ENCODE measurements at regions not wholly inside any gene's neighbourhood (a gene's known extent, or its start where the extent isn't known, plus 50 kb on each side); places are given as distances from the start of the nearest gene placed in this dataset.

GRCh38 chr14:82830596-82830995, 1296.9 kb upstream of the SEL1L start:
- H3K27ac ChIP-seq: no peak overlapping the region
- H3K9me2 ChIP-seq (replicated peaks; ENCODE audit: insufficient read depth): no peaks in the 10 kb centered on the region
- no peaks in the 10 kb centered on the region for H3K9me3 ChIP-seq (ENCODE audit: low read depth)
- DNase-seq (ENCODE audit: low spot score): no peak
- H4K20me1 ChIP-seq (ENCODE audit: insufficient read depth, poor library complexity, severe bottlenecking): no peaks in the 10 kb centered on the region
- WGBS (ENCODE audit: low lambda C conversion rate, missing lambda C conversion rate): 90% methylated on average over 4 of the region's 4 CpGs
- no peak for TF ChIP-seq CTCF (IDR thresholded peaks at IDR 0.05; ENCODE audit: poor library complexity)
- TF ChIP-seq EZH2 (IDR thresholded peaks at IDR 0.05; ENCODE audit: borderline replicate concordance): no peak
- TF ChIP-seq EZH2phosphoT487 (IDR thresholded peaks at IDR 0.05; ENCODE audit: low read depth, severe bottlenecking, unreplicated experiment): no peak
- H3K4me3 ChIP-seq: no peak overlapping the region
- H3K4me1 ChIP-seq (ENCODE audit: insufficient read depth): no peaks in the 10 kb centered on the region
- no peaks in the 10 kb centered on the region for H3K36me3 ChIP-seq (replicated peaks; ENCODE audit: insufficient read depth, low read depth)
- H3K27me3 ChIP-seq: no peaks in the 10 kb centered on the region
- H3K4me2 ChIP-seq: no peak overlapping the region
- no peaks in the 10 kb centered on the region for H3K79me2 ChIP-seq
- H2AFZ ChIP-seq: no peak overlapping the region

DNA sequence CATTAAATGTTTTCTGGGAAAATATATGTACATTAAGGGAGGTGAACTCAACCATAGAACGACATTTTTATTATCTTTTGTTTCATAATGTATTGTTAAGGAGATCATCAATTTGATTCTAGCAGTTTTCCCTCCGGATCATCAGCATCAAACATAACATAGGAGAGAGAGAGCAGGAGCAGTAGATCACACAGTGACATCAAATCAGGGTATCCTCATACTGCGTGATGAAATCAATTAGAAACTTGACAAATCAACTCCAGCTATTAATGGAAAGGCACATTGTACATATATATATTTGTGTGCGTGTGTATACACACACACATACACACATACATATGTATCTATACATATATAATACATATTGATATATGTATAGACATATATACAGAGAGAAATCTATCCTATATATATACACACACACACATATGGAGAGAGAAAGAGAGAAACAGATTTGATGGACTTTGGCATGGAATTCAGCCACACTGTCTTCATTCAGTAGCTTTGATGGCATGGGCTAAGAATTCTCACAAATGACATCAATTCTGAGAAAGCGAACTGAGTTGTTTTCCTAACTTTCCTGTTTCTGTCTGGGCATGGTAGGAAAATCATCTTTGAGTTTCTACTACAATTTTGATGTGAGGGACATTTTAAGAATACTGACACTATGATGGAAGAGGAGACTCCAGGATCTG, 1302.8 kb upstream of the SEL1L start:
- Histone ChIP-seq H3K9me2 (replicated peaks; ENCODE audit: insufficient read depth) (no peaks in the 10 kb centered on the region), H3K4me2 (no peak overlapping the region), H3K4me3 (no peak overlapping the region), H3K4me1 (ENCODE audit: insufficient read depth) (no peaks in the 10 kb centered on the region), H3K27ac (no peak overlapping the region), H2AFZ (no peak overlapping the region), H4K20me1 (ENCODE audit: insufficient read depth, poor library complexity, severe bottlenecking) (no peaks in the 10 kb centered on the region), H3K9me3 (ENCODE audit: low read depth) (no peaks in the 10 kb centered on the region), H3K27me3 (no peaks in the 10 kb centered on the region), H3K79me2 (no peaks in the 10 kb centered on the region), H3K36me3 (replicated peaks; ENCODE audit: insufficient read depth, low read depth) (no peaks in the 10 kb centered on the region)
- TF ChIP-seq CTCF (IDR thresholded peaks at IDR 0.05; ENCODE audit: poor library complexity) (no peak), EZH2 (IDR thresholded peaks at IDR 0.05; ENCODE audit: borderline replicate concordance) (no peak), EZH2phosphoT487 (IDR thresholded peaks at IDR 0.05; ENCODE audit: low read depth, severe bottlenecking, unreplicated experiment) (no peak)
- DNase-seq (ENCODE audit: low spot score): no peak
- WGBS (ENCODE audit: low lambda C conversion rate, missing lambda C conversion rate): 91% methylated on average over 5 of the region's 5 CpGs

DNA sequence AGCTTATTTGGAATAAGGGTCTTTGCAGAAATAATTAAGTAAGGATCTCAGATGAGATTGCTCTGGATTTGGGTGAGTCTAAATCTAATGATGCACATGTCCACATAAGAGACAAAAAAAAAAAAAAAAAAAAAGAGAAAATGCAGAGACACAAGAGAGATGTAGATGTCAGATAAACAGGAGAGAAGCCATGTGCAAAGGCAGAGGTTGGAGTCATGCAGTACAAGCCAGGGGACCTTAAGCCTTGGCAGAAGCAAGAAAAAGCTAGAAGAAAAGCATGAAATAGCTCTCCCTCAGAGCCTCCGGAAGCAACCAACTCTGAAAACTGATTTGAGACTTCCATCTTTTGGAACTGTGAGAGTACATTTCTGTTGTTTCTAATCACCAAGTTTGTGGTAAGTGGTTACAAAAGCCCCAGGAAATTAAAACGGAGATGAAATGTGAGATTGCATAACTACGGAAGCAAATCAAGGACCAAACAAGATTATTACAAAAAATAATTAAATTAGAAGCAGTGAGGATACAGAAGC, 1304.0 kb upstream of the SEL1L start:
- no peaks in the 10 kb centered on the region for H3K36me3 ChIP-seq (replicated peaks; ENCODE audit: insufficient read depth, low read depth)
- H3K9me3 ChIP-seq (ENCODE audit: low read depth): no peaks in the 10 kb centered on the region
- H3K9me2 ChIP-seq (replicated peaks; ENCODE audit: insufficient read depth): no peaks in the 10 kb centered on the region
- DNase-seq (ENCODE audit: low spot score): no peak
- 79% methylated on average over 3 of the region's 3 CpGs for WGBS (ENCODE audit: low lambda C conversion rate, missing lambda C conversion rate)
- H2AFZ ChIP-seq: no peak overlapping the region
- H3K4me1 ChIP-seq (ENCODE audit: insufficient read depth): no peaks in the 10 kb centered on the region
- H3K4me3 ChIP-seq: no peak overlapping the region
- H3K27ac ChIP-seq: no peak overlapping the region
- no peaks in the 10 kb centered on the region for H3K79me2 ChIP-seq
- H4K20me1 ChIP-seq (ENCODE audit: insufficient read depth, poor library complexity, severe bottlenecking): no peaks in the 10 kb centered on the region
- H3K27me3 ChIP-seq: no peaks in the 10 kb centered on the region
- no peak overlapping the region for H3K4me2 ChIP-seq
- no peak for TF ChIP-seq EZH2 (IDR thresholded peaks at IDR 0.05; ENCODE audit: borderline replicate concordance)
- no peak for TF ChIP-seq EZH2phosphoT487 (IDR thresholded peaks at IDR 0.05; ENCODE audit: low read depth, severe bottlenecking, unreplicated experiment)
- no peak for TF ChIP-seq CTCF (IDR thresholded peaks at IDR 0.05; ENCODE audit: poor library complexity)
